ENCODE measurements at regions not wholly inside any gene's neighbourhood (a gene's known extent, or its start where the extent isn't known, plus 50 kb on each side); places are given as distances from the start of the nearest gene placed in this dataset.

GRCh38 chr2:217415316-217415715 lies 555.5 kb upstream of the TNP1 start:
- H3K4me3 ChIP-seq, result no peak overlapping the region
- H3K36me3 ChIP-seq, result no peaks in the 10 kb centered on the region
- H3K9me3 ChIP-seq (ENCODE audit: low read depth), result no peaks in the 10 kb centered on the region
- DNase-seq (ENCODE audit: low read depth in 1 of 2, low spot score in 1 of 2), result no peak
- no peak for TF ChIP-seq CTCF (IDR thresholded peaks at IDR 0.05; ENCODE audit: low read depth, low read length)
- H3K27ac ChIP-seq, result no peak overlapping the region
- no peaks in the 10 kb centered on the region for H3K4me1 ChIP-seq (ENCODE audit: low read depth)
- H3K27me3 ChIP-seq, result no peaks in the 10 kb centered on the region

- no peaks in the 10 kb centered on the region for H3K27me3 ChIP-seq
- no peak overlapping the region for H3K4me3 ChIP-seq
- no peaks in the 10 kb centered on the region for H3K36me3 ChIP-seq
- no peak for TF ChIP-seq CTCF (IDR thresholded peaks at IDR 0.05; ENCODE audit: low read depth, low read length)
- DNase-seq (ENCODE audit: low read depth in 1 of 2, low spot score in 1 of 2), result no peak
- H3K27ac ChIP-seq, result no peak overlapping the region
- H3K9me3 ChIP-seq (ENCODE audit: low read depth), result no peaks in the 10 kb centered on the region
- H3K4me1 ChIP-seq (ENCODE audit: low read depth), result no peaks in the 10 kb centered on the region
Measured at GRCh38 chr2:217414429-217414828, 554.6 kb upstream of the TNP1 start.

- H3K4me1 ChIP-seq (ENCODE audit: low read depth), result no peaks in the 10 kb centered on the region
- H3K4me3 ChIP-seq, result no peak overlapping the region
- no peaks in the 10 kb centered on the region for H3K36me3 ChIP-seq
- no peak for TF ChIP-seq CTCF (IDR thresholded peaks at IDR 0.05; ENCODE audit: low read depth, low read length)
- no peaks in the 10 kb centered on the region for H3K27me3 ChIP-seq
- no peak for DNase-seq (ENCODE audit: low read depth in 1 of 2, low spot score in 1 of 2)
- H3K27ac ChIP-seq, result no peak overlapping the region
- no peaks in the 10 kb centered on the region for H3K9me3 ChIP-seq (ENCODE audit: low read depth)
Measured at GRCh38 chr2:217413193-217413592, 553.3 kb upstream of the TNP1 start.

GRCh38 chr2:217412721-217413120 lies 552.9 kb upstream of the TNP1 start:
- TF ChIP-seq CTCF (IDR thresholded peaks at IDR 0.05; ENCODE audit: low read depth, low read length), result no peak
- no peaks in the 10 kb centered on the region for H3K4me1 ChIP-seq (ENCODE audit: low read depth)
- no peaks in the 10 kb centered on the region for H3K9me3 ChIP-seq (ENCODE audit: low read depth)
- H3K36me3 ChIP-seq, result no peaks in the 10 kb centered on the region
- no peak overlapping the region for H3K4me3 ChIP-seq
- no peaks in the 10 kb centered on the region for H3K27me3 ChIP-seq
- no peak overlapping the region for H3K27ac ChIP-seq
- DNase-seq (ENCODE audit: low read depth in 1 of 2, low spot score in 1 of 2), result peak in 1 of 2 donors; percentile 53

- Histone ChIP-seq H3K27ac (no peak overlapping the region), H3K4me1 (ENCODE audit: low read depth) (no peaks in the 10 kb centered on the region), H3K27me3 (no peaks in the 10 kb centered on the region), H3K36me3 (no peaks in the 10 kb centered on the region), H3K9me3 (ENCODE audit: low read depth) (no peaks in the 10 kb centered on the region), H3K4me3 (no peak overlapping the region)
- TF ChIP-seq CTCF (IDR thresholded peaks at IDR 0.05; ENCODE audit: low read depth, low read length), result no peak
- DNase-seq (ENCODE audit: low read depth in 1 of 2, low spot score in 1 of 2), result peak in 1 of 2 donors; percentile 38
Measured at GRCh38 chr2:217412277-217412676, 552.4 kb upstream of the TNP1 start.

- H3K27me3 ChIP-seq, result no peaks in the 10 kb centered on the region
- no peak for TF ChIP-seq CTCF (IDR thresholded peaks at IDR 0.05; ENCODE audit: low read depth, low read length)
- H3K4me1 ChIP-seq (ENCODE audit: low read depth), result no peaks in the 10 kb centered on the region
- no peaks in the 10 kb centered on the region for H3K9me3 ChIP-seq (ENCODE audit: low read depth)
- H3K27ac ChIP-seq, result no peak overlapping the region
- H3K36me3 ChIP-seq, result no peaks in the 10 kb centered on the region
- no peak overlapping the region for H3K4me3 ChIP-seq
- DNase-seq (ENCODE audit: low read depth in 1 of 2, low spot score in 1 of 2), result no peak
Measured at GRCh38 chr2:217410681-217410960, 550.8 kb upstream of the TNP1 start.
